HuH-7 (cell line): ENCODE measurements at regions not wholly inside any gene's neighbourhood (a gene's known extent, or its start where the extent isn't known, plus 50 kb on each side); places are given as distances from the start of the nearest gene placed in this dataset.
"Not testable (repeated sequence)": the region's sequence is repeated elsewhere in the genome, so short reads cannot be mapped to it uniquely, and the experiment has no call there.

Source experiments
- DNase-seq: peaks from one replicate; pipeline ENCODE4 v3.0.0; 2011; ENCODE audit warnings: low spot score

DNA sequence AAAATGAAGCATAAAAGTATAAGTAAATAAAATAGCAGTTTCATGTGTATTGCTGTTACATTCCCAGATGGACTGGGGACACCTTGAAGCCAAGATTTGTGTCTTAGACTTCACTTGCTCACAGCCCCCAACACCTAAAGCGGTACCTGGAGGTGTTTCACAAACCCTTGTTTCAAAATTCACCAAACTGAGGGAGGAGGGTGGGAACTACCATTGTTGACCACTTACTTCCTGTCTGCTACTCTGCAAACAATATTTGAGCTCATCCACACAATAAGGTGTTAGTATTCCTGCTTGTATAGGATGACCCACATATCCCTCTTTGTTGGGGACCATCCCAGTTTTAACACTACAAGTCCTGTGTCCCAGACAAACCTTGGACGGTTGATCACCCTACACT is 115.9 kb upstream of the SYT6 start:
- DNase-seq = no peak

- no peak for DNase-seq
Measured at GRCh38 chr1:114263343-114263742, 109.7 kb upstream of the SYT6 start.

DNA sequence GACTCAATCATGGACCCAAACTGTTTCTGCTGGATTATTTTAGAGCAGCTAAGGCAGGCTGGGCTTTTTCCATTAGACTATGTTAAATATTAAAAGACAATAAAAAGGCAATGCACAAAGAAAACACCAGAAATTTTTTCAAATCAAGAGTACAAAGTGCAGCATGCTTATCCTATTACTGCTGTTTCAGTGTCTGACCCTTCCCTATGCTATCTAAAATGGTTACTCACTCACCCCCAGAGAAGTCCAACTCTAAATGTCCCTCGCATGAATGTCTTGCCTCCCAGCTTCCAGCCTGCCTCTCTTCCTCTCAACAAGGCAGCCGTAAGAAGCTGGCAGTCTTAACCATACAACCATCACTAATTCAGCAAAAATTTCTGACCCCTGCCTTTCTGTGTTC is 108.7 kb upstream of the SYT6 start:
- DNase-seq = no peak

GRCh38 chr1:114260805-114261484 is 107.3 kb upstream of the SYT6 start:
- DNase-seq = no peak

DNA sequence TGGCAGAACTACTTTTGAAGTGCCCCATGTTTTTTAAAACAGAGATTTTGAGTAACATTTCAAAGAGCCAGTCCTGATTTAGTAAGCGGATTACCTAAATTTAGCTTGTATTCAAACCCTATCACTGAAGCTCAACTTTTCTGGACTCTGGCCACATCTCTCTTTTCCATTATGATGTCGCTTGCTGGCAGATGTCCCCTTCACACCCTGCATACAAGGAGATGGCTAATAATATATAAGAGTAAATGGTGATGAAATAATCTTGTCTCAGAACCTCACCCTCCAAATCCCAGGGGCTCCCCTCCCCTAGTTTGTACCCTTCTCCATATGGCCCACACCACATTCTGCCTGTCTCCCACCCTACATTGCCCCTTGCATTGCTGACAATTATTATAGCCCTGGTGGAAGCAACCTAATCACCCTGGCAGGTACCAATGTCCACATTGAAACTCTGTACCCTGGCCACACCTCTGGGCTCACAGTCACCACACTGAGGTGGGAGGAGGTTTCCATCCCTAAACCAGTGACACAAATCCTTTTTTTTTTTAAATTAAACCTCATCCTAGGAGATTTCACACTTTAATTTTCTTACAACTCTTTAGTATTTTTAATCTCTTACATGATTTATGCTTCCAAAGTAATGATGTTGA is 106.0 kb upstream of the SYT6 start:
- no peak for DNase-seq

DNA sequence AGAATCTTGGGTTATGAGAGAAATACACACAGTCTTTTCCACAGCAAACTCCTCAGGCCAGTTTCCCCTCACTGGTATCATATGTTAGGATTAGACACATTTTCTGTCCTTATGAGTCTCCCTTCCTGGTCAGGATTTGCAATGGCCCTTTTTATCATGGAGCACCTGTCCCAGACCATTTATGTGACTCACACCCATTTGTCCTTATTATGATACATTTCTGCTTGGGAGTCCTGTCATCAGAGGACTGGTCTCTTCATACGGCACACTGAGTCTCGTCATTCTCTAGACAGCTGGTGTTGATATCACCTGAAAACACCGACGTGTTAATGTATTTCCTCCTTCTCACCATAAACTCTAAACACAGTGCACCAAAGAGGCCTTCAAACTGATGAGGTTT is 105.0 kb upstream of the SYT6 start:
- no peak for DNase-seq

GRCh38 chr1:114258074-114258473 is 104.4 kb upstream of the SYT6 start:
- no peak for DNase-seq

DNA sequence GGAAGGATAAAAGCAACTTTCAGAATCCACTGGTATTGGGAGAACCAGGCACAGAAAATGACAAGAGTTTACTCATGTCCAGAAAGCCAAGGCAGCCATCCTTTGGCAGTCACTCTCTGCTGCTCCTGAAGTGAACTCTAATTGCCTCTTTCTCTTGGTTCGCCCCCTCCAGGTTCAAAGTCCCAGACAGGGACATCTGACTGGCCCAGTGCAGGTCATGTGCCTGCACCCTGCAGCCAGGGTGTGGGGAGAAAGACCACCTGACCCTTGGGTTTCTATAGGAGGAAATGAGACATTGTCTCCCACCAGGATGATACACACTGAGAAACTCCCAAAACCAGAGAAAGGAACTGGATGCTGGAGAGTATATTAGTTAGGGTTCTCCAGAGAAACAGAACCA is 103.9 kb upstream of the SYT6 start:
- DNase-seq = no peak

- DNase-seq = no peak
Measured at GRCh38 chr1:114253900-114254299, 100.2 kb upstream of the SYT6 start.

DNA sequence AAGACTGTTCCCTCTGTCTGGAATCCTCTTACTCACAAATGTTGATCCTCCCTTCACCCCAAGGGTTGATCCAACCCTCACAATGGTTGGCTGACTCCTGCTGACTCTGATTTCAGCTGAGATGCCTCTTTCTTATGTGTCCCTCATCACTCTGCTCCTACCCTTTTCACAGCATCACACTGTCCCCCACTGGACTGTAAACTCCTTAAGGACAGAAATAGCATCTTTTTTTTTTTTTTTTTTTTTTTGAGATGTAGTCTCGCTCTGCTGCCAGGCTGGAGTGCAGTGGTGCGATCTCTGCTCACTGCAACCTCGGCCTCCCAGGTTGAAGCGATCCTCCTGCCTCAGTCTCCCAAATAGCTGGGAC is 97.9 kb upstream of the SYT6 start:
- DNase-seq = no peak

DNA sequence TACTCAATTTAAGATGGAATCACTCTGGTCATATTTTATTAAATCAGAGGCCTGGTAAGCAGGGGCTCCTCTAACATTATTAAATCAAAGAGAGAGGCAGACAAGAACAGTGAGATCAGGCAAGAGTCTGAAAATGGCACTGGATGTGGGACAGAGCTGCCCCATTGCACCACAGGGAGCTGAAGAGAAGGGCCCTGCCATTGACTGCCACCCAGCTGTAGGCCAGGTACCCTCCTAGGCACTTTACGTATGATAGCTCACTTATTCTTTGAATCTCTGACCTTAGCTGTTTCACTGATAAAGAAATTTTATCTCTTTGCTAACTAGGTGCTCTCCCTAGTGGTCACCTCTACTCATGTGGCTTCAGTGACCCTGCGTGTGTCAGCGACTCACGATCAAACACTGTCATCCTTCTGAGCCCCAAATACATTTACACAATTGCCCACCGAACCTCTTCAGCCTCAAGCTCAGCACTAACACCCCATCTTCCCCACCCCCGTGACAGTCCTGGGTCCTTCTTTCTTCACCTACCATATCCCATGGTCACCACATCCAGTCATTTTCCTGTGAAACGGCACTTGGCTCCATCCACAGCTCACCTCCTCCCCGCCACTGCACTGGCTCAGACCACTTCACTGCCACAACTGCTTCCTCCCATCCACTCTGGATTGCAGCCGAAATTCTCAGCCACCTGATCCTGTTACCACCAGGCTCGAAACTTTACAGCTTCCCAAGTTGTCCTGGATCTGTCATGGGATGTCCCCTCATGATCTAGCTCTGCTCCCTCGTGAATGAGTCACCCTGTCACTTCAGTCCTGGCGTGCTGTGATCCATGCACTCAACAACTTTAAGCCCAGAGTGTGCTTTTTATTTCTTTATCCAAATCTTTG is 97.3 kb upstream of the SYT6 start:
- DNase-seq = no peak

- DNase-seq = no peak
Measured at GRCh38 chr1:114249691-114250090, 96.0 kb upstream of the SYT6 start.

DNA sequence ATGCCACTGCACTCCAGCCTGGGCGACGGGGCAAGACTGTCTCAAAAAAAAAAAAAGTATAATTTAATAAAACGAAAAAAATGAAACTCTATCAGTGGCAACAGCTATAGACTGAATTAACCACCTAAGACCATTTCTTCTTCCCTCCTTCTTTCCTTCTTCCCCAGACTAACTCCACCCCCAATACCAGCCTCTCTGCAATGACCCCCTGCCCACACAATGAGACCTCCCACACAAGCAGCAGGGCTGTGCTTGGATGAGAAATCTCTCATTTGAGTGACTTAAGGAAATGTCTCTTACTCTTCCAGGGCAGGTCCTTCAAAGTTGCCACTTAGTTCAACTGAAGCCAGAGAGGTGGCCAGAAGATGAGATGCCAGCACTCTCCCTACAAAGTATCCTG is 94.5 kb upstream of the SYT6 start:
- DNase-seq = no peak

DNA sequence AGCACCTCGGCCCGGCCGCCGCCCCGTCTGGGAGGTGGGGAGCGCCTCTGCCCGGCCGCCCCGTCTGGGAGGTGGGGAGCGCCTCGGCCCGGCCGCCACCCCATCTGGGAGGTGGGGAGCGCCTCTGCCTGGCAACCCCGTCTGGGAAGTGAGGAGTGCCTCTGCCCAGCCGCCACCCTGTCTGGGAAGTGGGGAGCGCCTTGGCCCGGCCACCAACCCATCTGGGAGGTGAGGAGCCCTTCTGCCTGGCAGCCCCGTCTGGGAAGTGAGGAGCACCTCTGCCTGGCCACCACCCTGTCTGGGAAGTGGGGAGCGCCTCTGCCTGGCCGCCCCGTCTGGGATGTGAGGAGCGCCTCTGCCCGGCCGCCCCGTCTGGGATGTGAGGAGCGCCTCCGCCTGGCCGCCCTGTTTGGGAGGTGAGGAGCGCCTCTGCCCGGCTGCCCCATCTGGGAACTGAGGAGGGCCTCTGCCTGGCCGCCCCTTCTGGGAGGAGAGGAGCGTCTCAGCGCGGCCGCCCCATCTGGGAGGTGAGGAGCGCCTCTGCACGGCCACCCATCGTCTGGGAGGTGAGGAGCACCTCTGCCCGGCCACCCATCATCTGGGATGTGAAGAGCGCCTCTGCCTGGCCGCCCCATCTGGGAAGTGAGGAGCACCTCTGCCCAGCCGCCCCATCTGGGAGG is 89.0 kb upstream of the SYT6 start:
- not testable (repeated sequence) for DNase-seq

DNA sequence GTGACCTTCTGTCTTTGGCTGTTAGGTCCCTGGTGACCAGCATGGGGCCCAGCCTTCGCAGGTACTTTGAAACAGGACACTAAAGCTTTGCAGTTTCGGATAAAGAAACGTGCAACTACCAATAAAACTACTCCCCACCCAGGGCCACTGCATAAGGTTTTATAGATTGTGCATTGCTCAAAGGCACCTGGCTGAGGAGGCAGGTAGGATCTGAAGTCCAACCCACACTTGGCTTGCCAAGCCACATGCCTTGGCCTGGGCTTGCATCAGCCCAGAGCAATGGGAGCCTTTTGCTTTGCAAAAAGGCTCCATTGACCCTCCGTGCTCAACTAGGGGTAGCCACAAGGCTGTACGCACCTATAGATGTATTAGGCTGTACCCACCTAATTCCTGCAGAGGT is 84.4 kb upstream of the SYT6 start:
- no peak for DNase-seq

DNA sequence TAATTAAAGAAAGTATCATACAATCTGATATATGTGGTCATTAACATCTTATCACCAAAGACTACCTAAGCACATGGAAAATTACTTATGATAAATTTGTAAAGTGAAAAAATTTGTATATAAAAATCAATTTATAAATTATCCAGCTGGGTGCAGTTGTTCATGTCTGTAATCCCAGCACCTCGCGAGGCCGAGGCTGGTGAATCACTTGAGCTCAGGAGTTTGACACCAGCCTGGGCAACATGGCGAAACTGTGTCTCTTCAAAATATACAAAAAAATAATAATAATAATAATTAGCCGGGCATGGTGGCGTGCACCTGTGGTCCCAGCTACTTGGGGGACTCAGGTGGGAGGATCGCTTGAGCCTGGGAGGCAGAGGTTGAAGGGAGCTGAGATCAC is 82.8 kb upstream of the SYT6 start:
- DNase-seq = no peak

GRCh38 chr1:114235960-114236359 is 82.3 kb upstream of the SYT6 start:
- DNase-seq = no peak

GRCh38 chr1:114235281-114235680 is 81.6 kb upstream of the SYT6 start:
- DNase-seq = no peak

- no peak for DNase-seq
Measured at GRCh38 chr1:114234408-114235124, 80.9 kb upstream of the SYT6 start.

DNA sequence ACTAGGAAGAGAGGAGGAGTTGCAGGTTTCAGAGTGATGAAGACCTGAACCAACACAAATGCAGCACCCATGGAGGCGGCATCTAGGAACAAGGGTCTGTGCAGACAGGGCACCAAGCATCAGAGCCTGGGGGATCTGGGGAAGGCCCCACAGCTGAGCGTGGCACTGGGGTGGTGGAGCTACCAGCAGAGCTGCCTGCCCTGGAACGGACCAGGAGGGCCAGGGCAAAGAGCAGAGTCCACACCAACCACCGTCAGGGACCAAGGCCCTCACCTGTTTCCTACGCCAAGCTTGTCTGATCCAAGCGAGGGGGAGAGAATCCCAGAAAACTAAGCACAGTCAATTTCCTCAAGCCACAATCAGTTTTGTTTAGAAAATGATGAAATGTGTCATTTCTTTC is 79.0 kb upstream of the SYT6 start:
- DNase-seq = no peak

DNA sequence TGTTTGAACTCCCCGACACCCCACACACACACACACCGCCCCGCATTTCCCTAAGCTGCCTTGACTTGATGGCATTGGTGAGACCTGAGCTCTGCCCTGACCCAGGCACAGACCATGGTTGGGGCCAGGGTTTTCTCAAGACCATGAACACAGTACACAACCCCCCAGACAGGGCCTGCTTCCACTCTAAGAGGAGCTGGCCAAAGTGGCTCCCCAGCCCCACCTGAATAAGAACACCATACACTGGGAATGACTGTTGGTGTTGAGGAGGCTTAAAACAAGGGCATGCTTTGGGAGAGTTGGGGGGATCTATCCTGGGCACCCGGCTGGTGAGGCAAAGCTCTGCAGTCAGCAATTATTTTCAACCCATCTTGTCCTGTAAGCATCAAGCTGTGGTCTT is 77.6 kb upstream of the SYT6 start:
- DNase-seq = no peak

DNA sequence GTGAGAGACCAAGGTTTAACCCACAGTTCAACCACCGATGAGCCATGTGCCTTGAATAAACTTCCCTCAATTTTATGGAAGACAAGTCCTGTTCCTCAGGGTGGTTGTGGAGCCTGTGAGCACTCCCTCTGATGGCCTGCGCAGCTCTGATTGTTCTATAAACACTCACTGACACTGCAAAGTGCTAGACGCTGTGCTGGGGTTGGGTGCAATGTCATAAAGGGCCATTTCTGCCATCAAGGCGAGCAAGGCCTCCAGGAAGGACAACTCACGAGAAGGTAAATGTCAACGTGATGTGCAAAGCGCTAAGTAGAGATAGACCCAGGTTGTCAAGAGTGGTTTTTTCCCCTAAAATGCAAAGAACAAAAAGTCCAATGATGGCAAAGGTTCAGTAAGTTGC is 75.7 kb upstream of the SYT6 start:
- no peak for DNase-seq
